NCI-H82 (cell line): ENCODE measurements at regions not wholly inside any gene's neighbourhood (a gene's known extent, or its start where the extent isn't known, plus 50 kb on each side); places are given as distances from the start of the nearest gene placed in this dataset.
A peak's percentile ranks its signal among the peaks of the same experiment; 100 is the strongest.

Experiments
- DNase-seq: peaks from one replicate; lab custom pipeline; 2025; lab: John Stamatoyannopoulos, UW

DNA sequence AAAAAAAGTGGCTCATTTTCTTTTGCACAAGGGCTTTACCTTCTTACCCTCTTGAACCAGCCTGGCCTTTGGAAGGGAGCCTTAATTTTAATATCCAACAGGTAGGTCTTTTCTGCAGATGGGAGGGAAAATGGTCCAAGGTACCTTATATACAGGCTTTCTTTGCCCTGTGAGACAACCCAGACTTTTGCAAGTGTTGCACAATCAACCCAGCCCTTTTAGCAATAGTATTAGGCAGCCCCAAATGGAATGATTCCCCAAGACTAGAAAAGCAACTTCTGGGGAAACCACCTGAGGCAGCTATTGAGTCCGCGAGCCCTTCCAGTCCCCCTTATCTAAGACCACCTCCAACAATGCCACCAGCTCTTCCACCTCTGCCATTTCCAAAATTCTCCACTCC, 1138.3 kb downstream of the XPNPEP1 start:
- DNase-seq = no peak

DNA sequence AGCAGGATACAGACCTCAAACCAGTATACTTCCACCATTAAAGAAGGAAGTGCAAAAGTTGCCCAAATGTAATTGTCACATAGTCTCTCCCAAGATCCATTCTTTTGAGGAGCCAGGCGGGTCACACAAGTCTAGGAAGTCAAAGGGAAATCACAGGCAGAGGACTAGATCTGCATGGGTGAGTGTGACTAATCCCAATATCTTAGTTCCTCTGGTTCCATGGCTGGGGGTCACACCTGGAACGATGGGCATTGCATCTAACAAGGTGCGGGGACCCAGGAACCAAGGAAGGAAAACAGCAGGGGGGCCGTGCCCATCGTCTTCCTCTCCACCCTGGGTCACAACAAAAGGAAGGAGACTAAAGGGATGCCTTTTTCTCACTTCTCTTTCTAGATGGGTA, 1138.8 kb downstream of the XPNPEP1 start:
- DNase-seq = no peak

DNA sequence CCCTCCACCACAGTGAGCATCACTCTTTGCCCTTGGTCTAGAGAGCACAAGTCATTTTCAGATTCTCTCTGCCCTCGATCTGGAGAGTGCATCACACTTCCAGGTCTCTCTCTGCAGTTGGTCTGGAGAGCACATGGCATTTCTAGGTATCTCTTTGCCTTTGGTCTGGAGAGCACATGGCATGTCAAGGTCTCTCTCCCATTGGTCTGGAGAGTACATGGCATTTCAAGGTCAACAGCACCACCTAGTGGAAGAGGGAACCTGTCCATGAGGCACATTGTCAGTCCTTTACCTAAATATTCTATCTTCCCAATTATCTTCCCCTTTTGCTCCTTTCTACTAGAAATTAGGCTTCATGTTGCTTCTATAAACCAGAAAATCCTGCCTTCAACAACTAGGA, 1139.4 kb downstream of the XPNPEP1 start:
- peak; percentile 86 for DNase-seq

DNA sequence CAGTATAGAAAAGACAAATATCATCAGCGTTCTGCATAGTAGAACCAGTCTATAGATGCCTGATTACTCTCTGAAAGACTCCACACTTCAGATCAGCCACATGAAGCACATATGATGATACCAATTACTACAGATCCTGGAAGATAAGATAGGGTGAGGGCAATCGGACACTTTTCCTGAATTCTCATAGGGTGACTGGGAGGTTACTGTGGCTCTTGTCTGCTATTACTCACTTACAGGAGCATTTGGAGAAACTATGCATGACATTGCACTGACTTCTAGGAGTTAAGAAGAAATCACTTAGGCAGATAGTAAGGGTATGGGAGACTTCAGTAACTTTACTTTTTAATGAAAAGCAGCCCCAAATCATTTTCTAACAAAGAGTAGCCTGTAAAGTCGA, 1140.9 kb downstream of the XPNPEP1 start:
- no peak for DNase-seq

DNA sequence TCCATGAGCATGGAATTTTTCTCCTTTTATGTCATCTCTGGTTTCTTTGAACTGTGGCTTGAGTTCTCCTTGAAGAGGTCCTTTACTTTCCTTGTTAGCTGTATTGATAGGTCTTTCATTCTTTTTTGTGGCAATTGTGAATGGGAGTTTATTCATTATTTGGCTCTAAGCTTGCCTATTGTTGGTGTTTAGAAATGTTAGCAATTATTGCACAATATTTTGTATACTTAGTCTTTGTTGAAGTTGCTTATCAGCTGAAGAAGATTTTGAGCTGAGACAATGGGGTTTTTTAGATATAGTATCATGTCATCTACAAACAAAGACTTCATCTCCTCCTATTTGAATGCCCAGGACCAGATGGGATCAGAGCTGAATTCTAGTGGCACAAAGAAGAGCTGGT, 1143.8 kb downstream of the XPNPEP1 start:
- DNase-seq = no peak

DNA sequence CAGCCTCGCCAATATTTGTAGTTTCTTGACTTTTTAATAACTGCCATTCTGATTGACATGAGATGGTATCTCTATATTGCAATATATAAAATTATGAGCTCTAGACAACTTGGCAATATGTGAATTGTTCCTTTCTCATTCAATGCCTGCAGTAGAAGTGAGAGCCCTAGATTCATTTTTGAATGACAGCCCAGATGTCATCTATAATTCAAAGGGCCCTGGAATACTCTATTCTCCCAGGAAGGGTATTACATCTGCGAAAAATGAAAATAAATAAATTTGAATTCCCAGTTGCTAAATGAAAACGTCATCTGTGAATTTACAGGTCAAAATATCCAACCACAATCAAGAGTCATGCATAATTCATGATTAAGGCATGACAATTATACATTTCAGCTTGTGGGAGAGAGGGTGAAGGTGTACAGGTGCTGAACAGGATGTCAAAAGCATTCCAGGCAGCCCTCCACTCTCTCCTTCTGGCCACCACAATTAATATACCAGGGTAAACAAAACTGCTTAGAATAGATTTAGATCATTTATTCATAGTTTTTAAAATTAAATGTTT, 1147.3 kb downstream of the XPNPEP1 start:
- DNase-seq = no peak

DNA sequence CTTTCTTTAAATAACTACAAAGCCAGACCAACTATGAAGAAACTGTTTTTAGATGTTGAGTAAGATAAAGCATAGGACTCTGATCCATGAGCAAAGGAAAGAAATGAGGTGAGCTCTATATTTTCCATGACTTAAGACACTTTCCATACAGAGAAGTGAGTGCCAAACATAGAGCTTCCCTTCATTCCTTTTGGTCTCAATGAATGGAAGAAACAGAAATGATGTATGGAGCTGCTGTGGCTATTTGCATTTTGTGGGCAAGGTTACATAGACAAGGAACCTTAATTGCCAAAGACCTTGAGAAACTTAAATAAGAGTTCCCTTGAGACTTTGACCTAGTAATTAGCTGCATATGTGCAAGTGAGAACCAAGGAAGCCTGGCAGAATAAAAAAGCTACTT, 1152.2 kb downstream of the XPNPEP1 start:
- no peak for DNase-seq

DNA sequence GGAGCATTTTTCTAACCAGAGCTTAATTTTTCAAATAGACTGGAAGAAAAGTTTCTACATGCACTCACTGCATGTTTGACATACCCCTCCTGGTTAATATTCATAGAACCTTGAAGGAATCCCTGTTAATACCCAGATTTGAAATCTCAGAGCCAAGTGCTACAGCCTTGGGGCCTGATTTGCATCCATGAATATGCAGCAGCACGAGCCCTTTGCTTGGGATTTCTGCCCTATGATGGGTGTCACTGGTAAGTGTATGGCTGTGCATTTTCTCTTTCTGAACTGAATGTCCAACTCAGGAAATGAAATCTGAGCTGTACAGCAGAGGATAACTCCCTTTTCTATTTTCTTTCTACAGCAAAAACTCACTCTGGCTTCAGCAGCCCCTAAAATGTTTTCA, 1157.5 kb downstream of the XPNPEP1 start:
- DNase-seq = no peak

DNA sequence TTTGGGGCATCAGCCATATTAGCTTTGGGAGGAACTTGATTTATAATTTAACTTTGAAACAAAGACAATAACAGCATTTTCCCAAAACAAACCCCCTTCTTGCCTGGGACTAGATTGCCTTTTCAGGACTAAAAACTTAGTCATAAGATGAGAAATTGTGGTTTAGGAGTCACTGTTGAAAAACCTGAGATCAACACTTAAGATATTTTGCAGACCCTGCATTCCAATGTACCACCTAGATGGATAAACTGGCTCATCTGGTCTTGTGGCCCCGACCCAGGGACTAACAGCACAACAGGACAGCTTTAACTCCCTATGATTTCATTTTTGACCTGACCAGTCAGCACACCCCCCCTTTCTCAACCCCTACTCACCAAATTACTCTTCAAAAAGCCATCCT, 1165.4 kb downstream of the XPNPEP1 start:
- DNase-seq = no peak

DNA sequence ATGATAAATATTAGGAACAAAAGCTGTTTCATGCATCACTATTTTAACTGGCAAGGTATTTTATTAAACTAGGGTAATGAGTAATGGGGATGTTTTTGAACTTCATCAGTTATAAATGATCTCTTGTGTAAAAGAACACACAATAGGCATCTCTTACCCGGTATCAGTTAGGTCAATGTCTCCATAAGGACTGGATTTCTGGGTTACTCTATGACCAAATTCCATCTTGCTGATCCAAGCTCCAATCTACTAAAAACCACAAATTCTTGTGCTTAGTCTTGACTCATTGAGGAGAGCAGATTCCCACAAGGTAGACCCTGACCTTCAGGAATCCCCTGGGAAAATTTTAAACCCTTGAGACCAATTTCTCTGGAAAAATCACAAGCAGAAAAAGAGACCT, 1167.7 kb downstream of the XPNPEP1 start:
- no peak for DNase-seq

DNA sequence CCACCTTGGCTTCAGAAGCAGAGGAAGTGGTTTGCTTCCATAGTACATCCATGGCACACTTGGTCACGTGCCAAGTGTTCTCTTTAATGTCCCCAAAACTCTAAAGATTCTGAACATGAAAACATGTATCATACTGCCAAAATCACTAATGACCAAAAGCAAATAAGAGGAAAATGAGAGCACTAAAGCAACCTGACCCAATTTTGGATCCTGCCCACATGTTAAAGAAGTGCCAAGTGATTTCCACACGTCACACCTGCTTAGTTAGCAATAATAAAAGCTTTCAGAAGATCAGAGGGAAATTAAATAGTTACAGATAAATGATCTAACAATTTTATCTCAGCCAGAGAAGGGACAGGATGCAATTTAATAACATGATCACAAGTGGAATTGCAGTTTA, 1170.0 kb downstream of the XPNPEP1 start:
- no peak for DNase-seq

DNA sequence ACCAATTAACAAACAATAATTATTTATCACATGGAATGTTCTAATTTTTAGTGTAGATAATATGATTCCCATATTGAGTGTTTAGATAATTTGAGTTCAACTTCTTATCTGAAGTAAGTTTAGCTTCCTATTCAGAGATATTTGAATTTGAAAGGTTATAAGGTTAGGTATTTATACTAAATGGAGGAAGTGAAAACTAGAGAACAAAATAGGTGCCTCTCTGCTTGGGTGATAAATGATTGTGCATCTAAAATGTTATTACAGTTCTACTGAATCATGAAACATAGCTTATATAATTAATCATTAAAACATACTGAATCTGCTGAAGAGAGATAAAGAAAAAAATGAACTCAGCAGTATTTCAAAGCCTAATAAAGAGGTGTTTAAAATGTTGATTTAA, 1174.3 kb downstream of the XPNPEP1 start:
- DNase-seq = no peak

DNA sequence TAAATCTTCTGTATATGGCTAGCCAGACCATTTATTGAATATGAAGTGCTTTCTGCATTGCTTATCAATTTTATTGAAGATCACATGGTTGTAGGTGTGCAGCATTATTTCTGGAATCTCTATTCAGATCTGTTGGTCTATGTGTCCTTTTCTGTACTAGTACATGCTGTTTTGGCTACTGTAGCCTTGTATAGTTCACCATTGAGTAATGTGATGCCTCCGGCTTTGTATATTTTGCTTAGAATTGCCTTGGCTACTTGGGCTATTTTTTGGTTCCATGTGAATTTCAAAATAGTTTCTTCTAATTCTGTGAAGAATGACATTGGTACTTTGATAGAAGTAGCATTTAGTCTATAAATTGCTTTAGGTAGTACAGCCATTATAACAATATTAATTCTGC, 1187.2 kb downstream of the XPNPEP1 start:
- no peak for DNase-seq

DNA sequence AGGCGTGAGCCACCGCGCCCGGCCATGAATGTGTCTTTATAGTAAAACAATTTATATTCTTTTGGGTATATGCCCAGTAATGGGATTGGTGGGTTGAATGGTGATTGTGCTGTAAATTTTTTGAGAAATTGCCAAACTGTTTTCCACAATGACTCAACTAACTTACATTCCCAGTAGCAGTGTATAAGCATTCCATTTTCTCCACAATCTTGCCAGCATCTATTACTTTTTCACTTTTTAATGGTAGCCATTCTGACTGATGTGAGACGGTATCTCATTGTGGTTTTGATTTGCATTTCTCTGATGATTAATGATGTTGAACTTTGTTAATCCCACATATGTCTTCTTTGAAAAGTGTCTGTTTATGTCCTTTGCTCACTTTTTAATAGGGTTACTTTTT, 1187.9 kb downstream of the XPNPEP1 start:
- DNase-seq = no peak

DNA sequence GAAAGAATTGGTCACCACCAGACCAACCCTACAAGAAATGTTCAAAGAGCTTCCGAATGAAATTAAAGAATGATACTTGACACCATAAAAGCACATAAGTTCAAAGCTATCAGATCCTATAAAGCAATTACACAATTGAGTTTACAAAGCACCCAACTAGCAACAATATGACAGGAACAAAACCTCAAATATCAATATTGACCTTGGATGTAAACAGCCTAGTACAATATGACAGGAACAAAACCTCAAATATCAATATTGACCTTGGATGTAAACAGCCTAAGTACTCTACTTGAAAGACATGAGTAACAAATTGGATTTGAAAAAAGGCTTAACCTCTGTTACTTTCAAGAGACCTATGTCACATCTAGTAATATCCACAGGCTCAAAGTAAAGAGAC, 1201.4 kb downstream of the XPNPEP1 start:
- peak; percentile 24 for DNase-seq

DNA sequence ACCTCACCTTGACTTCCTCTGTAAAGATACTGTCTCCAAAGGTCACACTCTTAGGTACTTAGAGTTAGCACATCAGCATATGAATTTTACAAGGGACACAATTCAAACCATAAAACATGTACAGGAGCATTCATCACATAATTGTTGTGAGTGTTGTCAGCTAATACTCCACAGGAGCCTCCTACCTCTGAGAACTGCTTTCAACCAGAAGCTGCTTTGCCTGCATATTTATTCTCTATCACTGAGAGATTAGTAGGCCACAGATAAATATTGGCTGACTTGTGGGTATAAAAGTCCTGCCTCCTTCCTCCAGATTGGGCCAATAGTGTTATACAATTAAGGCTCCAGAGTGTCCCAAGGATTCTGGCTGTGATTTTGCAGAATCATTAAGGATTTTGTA, 1207.0 kb downstream of the XPNPEP1 start:
- DNase-seq = no peak

DNA sequence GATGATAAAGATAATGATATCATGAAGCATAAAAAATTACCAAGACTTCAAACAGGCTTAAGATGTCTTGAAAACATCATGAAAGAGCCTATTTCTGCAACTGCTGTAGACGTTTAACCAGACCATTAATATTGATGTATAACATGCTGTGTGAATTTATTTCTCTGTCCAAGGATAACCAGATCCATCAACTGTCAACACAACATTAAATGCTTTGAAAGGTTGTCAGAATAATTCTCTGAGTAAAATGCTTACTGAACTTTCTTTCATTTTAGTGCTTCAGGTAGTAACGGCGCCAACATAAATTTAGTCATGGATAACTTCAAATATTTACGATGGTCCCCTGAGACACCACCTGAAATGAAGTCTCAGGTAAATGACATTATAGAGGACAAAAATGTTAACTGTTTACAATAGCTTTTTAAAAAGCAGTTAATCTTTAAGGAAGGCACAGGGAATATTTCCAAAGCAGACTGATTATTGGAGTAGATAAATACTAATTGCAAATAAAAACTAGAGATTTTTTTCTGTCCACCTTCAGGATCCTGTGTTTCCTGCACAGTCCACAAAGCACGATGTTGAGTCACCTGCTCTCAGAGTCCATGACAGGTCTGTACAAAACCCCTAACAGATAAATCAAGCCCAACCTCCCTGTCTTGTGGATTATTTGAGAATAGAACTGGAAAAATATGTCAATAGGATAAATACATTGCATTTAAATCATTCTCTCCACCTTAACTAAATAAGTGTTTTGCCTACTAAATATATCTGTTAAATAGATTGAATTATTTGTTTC, 1213.2 kb downstream of the XPNPEP1 start:
- no peak for DNase-seq

DNA sequence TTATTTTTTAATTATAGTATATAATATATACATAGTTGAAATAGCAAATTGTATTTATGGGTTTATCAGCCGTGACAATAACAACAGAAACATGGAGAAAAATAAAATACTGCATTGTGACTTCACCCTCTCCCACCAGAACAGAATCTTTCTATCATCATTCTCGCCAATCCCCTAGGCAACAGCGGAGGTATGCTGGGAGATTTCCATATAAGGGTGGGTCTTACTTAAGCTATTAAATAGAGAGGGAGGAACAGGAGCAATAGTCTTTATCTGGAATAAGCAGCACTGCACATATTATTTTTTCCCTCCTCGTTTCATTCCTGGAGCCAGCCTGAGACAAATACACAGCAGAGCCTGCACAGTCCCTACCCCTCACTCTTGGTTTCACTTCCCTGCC, 1214.9 kb downstream of the XPNPEP1 start:
- DNase-seq = peak; percentile 17

DNA sequence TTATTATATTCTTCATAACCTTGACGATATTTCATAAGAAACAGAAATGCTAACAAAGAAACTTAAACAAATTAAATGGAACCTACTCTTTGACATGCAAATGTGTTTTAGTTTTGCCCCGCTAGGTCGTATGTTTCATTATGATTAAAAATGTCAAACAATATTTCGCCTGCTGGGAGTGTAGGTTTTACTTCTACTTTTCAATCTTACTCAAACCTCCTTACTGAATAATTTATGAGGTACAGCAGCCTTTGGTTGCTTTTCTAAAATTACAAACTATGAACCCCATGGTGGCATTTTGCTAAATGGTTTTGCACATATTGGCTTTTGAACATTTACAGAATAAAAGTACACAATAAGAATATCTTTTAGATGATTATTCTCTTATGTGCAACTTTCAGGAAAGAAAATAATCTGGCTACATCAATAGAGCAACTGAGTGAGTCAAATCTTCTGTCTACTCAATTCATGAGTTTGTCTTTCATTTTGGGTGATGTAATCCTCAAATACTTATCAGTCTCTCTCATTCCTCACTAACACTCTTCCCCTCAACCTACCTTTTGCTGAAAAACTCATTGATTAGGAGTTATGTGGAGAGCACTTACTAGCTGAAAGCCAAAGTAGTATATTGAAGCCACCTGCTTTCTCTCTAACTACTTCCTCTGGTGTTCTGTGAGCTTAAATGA, 1226.4 kb downstream of the XPNPEP1 start:
- no peak for DNase-seq

DNA sequence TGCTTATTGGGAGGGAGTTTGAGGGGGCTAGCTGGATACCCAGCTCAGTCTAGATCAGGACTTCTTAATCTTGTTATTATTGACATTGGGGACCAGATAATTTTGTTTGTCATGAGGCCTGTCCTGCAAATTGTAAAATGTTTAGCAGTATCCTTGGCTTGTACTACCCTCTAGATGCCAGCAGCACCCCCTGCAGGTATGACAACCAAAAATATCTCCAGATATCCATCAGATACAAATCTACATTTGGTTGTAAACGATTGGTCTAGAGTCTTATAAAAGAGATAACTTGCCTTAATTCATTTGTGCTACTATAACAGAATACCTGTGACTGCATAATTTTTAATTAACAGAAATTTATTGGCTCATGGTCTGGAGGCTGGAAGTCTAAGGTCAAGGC, 1232.2 kb downstream of the XPNPEP1 start:
- peak; percentile 16 for DNase-seq

DNA sequence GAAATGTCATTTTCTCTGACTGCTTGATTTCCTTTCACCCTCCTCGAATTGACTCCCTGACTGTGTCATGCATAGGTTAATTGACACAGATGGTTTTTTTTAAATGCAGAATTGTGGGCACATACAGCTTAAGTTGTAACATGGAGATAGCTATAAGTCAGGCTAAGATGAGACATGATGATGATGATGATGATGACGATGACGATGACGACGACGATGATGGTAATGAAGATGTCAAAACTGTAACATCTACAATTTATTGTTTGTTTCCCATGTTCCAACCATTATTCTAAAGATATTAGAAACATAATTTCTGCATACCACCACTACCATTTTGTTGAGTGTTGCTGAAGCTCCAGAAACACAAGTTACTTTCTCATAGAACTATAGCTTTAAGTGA, 1232.8 kb downstream of the XPNPEP1 start:
- DNase-seq = no peak

DNA sequence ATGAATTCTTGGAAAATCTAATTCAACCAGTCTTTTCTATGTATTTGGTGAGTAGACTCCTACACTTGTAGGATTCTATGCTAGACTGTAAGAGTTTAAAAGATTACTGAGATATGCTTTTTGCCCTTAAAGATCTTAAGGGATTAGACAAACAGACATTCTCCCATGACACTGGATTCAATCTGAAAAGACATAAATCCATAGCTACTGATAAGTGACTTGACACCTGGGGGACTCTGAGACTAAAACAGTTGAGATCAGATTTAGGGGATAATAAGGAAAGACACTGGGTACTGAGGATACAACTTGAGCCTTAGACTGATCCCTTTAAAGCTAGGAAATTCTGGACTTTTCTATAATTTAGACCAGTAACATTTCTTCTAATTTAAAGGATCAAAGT, 1233.4 kb downstream of the XPNPEP1 start:
- DNase-seq = peak; percentile 90

DNA sequence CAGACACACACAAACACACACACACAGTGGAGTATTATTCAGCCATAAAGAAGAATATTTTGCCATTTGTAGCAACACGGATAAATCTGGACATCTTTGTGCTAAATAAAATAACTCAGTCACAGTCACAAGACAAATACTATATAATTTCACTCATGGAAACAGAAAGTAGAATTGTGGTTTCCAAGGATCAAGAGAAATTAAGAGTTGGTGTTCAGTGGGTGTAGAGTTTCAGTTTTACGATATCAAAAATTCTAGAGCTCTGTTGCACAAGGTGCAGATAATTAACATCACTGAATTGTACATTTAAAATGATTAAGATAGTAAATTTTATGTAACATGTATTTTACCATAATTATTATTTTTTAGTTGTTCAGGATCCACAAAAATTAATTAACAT, 1235.0 kb downstream of the XPNPEP1 start:
- DNase-seq = no peak
